ENCODE measurements at regions not wholly inside any gene's neighbourhood (a gene's known extent, or its start where the extent isn't known, plus 50 kb on each side); places are given as distances from the start of the nearest gene placed in this dataset.
A peak's percentile ranks its signal among the peaks of the same experiment; 100 is the strongest.

GRCh38 chr2:8583400-8584173 is 98.3 kb upstream of the ID2 start:
- H3K27ac ChIP-seq (ENCODE audit: low read length) = no peak overlapping the region
- H3K9me3 ChIP-seq (ENCODE audit: insufficient read depth, low read depth, low read length) = no peaks in the 10 kb centered on the region
- H3K27me3 ChIP-seq (ENCODE audit: insufficient read depth, low read length) = peaks cover 18% of the 10 kb centered on the region
- peak overlapping the region; percentile 57; the same call in 1 of the 2 replicates for H3K4me3 ChIP-seq (ENCODE audit: low read length)
- peak overlapping the region; percentile 42; the same call in 1 of the 2 replicates for H3K9ac ChIP-seq (ENCODE audit: low read depth, low read length)
- H3K4me1 ChIP-seq (ENCODE audit: insufficient read depth, low read length) = peaks cover 7% of the 10 kb centered on the region; the same call in 1 of the 2 replicates
- no peaks in the 10 kb centered on the region for H3K36me3 ChIP-seq (ENCODE audit: insufficient read depth, low read depth, low read length)

DNA sequence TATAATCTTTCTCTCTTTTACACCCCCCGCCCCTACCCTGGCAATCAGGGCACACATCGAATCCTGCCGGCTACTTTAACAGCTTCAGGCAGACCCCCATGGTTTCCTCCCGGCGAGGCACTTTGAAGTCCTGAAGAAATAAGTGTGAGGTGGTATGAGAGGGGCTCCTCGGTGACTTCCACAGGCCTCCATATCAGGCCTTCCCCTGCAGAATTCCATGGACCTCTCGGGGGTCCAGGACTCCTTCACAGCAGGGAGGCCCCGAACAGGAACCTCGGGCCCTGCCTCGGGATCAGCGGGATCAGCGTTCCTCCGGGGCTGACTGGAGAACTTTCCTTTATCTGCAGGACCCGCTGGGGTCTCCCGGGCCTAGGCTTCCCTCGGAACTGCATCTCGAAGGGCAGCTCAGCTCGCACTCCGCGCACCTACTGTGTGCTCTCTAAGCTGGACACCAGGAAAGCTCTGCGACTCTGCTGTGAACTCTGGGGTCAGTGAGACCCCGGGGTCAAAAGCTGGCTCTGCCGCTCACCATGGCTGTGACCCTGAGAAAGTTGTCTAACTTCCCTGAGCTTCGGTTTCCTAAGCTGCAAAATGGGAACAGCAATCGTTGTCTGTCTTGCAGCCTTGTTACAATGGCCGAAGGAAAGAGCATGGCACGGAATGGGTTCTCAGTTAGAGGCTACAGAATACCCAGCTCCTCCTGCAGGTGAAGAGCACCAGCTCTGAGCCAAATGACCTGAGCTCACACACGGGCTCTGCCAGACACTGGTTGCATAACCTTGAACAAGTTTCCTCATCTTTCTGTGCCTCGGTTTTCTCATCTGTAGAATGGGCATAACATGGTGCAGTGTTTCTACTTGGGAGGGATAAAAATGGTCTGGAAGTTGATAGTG is 97.4 kb upstream of the ID2 start:
- Histone ChIP-seq H3K9me3 (ENCODE audit: insufficient read depth, low read depth, low read length) (no peaks in the 10 kb centered on the region), H3K4me1 (ENCODE audit: insufficient read depth, low read length) (peaks cover 7% of the 10 kb centered on the region; the same call in 1 of the 2 replicates), H3K27ac (ENCODE audit: low read length) (no peak overlapping the region), H3K36me3 (ENCODE audit: insufficient read depth, low read depth, low read length) (no peaks in the 10 kb centered on the region), H3K9ac (ENCODE audit: low read depth, low read length) (peak overlapping the region; percentile 42; the same call in 1 of the 2 replicates), H3K4me3 (ENCODE audit: low read length) (peak overlapping the region; percentile 57; the same call in 1 of the 2 replicates), H3K27me3 (ENCODE audit: insufficient read depth, low read length) (peaks cover 18% of the 10 kb centered on the region)

- Histone ChIP-seq H3K4me1 (ENCODE audit: insufficient read depth, low read length) (peaks cover 7% of the 10 kb centered on the region; the same call in 1 of the 2 replicates), H3K4me3 (ENCODE audit: low read length) (no peak overlapping the region), H3K9ac (ENCODE audit: low read depth, low read length) (no peak overlapping the region), H3K27ac (ENCODE audit: low read length) (no peak overlapping the region), H3K36me3 (ENCODE audit: insufficient read depth, low read depth, low read length) (no peaks in the 10 kb centered on the region), H3K9me3 (ENCODE audit: insufficient read depth, low read depth, low read length) (no peaks in the 10 kb centered on the region), H3K27me3 (ENCODE audit: insufficient read depth, low read length) (peaks cover 18% of the 10 kb centered on the region)
Observed at GRCh38 chr2:8586457-8587051, 95.3 kb upstream of the ID2 start.

DNA sequence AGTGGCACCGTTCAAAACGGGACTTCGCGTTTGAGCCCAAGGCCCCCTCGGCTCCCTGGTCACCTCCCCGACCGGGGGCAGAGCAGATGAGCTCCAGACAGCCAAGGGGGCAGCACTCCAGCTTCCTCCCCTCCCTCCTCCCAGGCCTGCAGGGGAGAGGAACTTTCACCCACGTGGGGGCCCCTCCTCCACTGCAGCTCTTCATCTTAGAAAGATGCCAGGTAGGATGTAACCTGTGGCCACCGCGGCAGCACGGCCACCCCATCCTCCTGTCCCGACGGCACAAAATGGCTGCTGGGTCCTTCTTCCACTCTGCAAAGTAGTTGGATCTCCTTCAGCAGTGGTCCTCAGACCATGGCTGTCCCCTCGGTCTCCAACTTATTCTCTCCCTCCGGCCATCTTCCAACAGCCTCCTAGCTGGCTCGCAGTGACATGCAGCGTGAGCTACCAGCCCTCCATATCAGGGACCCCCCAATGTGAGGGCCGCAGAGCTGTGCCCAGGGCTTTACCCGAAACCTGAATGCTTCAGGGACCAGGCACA is 94.5 kb upstream of the ID2 start:
- no peaks in the 10 kb centered on the region for H3K36me3 ChIP-seq (ENCODE audit: insufficient read depth, low read depth, low read length)
- peaks cover 7% of the 10 kb centered on the region; the same call in 1 of the 2 replicates for H3K4me1 ChIP-seq (ENCODE audit: insufficient read depth, low read length)
- no peak overlapping the region for H3K9ac ChIP-seq (ENCODE audit: low read depth, low read length)
- no peak overlapping the region for H3K4me3 ChIP-seq (ENCODE audit: low read length)
- no peaks in the 10 kb centered on the region for H3K9me3 ChIP-seq (ENCODE audit: insufficient read depth, low read depth, low read length)
- H3K27ac ChIP-seq (ENCODE audit: low read length) = no peak overlapping the region
- H3K27me3 ChIP-seq (ENCODE audit: insufficient read depth, low read length) = peaks cover 18% of the 10 kb centered on the region

DNA sequence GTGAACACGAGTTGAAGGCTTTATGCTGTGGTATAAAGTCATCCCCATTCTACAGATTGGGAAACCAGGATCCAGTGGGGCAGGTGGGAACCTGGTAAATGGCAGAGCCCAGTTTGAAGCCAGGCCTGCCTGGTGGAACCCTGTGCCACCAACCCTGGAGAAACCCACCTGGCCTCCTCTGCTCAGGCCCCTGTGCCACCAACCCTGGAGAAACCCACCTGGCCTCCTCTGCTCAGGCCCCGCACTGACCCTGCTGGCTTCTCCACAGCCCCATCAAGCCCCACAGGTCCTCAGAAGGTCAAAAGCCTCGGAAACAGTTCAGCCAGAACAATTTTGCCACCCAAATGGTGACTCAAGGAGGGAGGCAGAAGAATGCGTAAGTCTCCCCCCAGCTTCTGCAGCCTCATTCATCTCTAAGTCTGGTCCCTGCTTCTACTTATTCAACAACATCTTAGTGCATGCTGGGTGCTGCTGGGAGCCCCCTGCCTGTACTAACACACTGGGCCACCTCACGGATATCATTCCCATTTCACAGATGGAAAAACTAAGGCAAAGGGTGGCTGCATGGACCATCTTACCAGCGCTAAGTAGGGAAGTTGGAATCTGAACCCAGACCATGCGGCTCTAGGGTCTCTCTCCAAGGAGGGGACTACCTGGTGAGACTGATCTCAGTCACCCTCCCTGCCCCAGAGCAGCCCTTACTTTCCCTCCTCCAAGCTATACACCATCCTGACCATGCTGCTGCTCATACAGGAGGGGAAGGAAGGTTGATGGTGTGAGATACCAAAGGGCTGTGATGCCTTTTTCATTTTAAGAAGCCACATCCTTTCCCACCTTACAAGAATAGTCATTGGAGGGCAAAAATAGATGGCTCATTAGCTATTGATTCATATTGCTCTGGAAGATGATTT is 93.7 kb upstream of the ID2 start:
- Histone ChIP-seq H3K36me3 (ENCODE audit: insufficient read depth, low read depth, low read length) (no peaks in the 10 kb centered on the region), H3K4me3 (ENCODE audit: low read length) (no peak overlapping the region), H3K4me1 (ENCODE audit: insufficient read depth, low read length) (peaks cover 4% of the 10 kb centered on the region; the same call in 1 of the 2 replicates), H3K9ac (ENCODE audit: low read depth, low read length) (no peak overlapping the region), H3K27ac (ENCODE audit: low read length) (no peak overlapping the region), H3K9me3 (ENCODE audit: insufficient read depth, low read depth, low read length) (no peaks in the 10 kb centered on the region), H3K27me3 (ENCODE audit: insufficient read depth, low read length) (peaks cover 18% of the 10 kb centered on the region)

DNA sequence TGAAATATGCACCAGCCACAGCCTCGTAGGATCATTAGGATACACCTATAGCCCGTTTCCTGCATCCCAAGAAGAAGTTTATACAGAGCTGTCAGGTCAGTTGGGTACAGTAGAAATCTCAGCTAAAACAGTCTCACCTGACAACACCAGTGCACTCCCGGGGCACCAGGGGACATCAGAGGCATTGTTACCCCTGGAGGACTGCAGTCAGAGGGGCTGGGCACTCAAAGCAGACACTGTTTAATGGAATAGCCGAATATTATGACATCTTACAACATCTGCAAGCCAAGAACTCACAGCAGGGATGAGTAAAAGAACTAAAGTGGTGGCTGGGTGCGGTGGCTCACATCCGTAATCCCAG is 93.0 kb upstream of the ID2 start:
- H3K27ac ChIP-seq (ENCODE audit: low read length) = no peak overlapping the region
- no peaks in the 10 kb centered on the region for H3K9me3 ChIP-seq (ENCODE audit: insufficient read depth, low read depth, low read length)
- H3K4me1 ChIP-seq (ENCODE audit: insufficient read depth, low read length) = peaks cover 3% of the 10 kb centered on the region; the same call in 1 of the 2 replicates
- H3K36me3 ChIP-seq (ENCODE audit: insufficient read depth, low read depth, low read length) = no peaks in the 10 kb centered on the region
- H3K27me3 ChIP-seq (ENCODE audit: insufficient read depth, low read length) = peaks cover 18% of the 10 kb centered on the region
- H3K9ac ChIP-seq (ENCODE audit: low read depth, low read length) = no peak overlapping the region
- no peak overlapping the region for H3K4me3 ChIP-seq (ENCODE audit: low read length)

- Histone ChIP-seq H3K27ac (ENCODE audit: low read length) (no peak overlapping the region), H3K4me3 (ENCODE audit: low read length) (no peak overlapping the region), H3K9me3 (ENCODE audit: insufficient read depth, low read depth, low read length) (no peaks in the 10 kb centered on the region), H3K4me1 (ENCODE audit: insufficient read depth, low read length) (peaks cover 3% of the 10 kb centered on the region; the same call in 1 of the 2 replicates), H3K27me3 (ENCODE audit: insufficient read depth, low read length) (peaks cover 15% of the 10 kb centered on the region), H3K36me3 (ENCODE audit: insufficient read depth, low read depth, low read length) (no peaks in the 10 kb centered on the region), H3K9ac (ENCODE audit: low read depth, low read length) (no peak overlapping the region)
Observed at GRCh38 chr2:8589721-8590120, 92.1 kb upstream of the ID2 start.

DNA sequence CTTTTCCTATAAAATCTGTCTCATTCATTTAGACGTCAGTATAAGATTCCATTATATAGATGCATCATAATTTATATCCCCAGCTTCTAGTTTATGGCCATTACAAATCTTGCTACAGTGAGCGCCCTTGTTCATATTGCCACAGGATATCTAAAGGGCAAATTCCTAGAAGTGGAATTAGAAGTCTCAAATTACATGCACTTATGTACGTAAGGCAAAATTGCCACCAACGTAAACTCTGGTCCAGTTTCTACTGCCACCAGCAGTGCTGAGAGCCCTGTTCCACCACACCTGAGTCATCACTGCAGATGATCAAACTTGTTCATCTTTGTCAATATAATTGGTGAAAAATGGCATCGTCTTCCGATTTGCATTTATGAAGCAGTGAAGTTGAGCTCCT is 90.9 kb upstream of the ID2 start:
- Histone ChIP-seq H3K4me3 (ENCODE audit: low read length) (no peak overlapping the region), H3K9me3 (ENCODE audit: insufficient read depth, low read depth, low read length) (no peaks in the 10 kb centered on the region), H3K36me3 (ENCODE audit: insufficient read depth, low read depth, low read length) (no peaks in the 10 kb centered on the region), H3K4me1 (ENCODE audit: insufficient read depth, low read length) (peaks cover 1% of the 10 kb centered on the region; the same call in 1 of the 2 replicates), H3K9ac (ENCODE audit: low read depth, low read length) (no peak overlapping the region), H3K27me3 (ENCODE audit: insufficient read depth, low read length) (peaks cover 11% of the 10 kb centered on the region), H3K27ac (ENCODE audit: low read length) (no peak overlapping the region)

DNA sequence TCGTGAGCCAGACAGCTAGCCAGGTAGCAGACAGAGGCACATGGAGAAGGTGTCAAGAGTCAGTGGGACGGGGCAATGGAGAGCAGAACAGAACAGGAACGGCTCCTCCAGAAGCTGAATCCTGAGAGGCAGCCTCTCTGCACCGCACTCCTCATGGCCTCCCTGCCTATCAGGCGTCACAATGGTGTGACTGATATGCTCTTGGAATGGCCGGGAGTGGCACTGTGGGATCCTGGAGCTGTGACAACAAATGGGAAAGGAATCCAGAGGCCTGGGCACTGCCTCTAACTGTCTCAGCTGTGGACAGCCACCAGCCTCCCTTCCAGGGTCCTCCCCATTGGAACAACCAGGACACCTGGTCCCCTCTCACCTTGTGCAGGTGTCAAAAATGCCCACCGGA is 89.1 kb upstream of the ID2 start:
- H3K9me3 ChIP-seq (ENCODE audit: insufficient read depth, low read depth, low read length) = no peaks in the 10 kb centered on the region
- no peak overlapping the region for H3K27ac ChIP-seq (ENCODE audit: low read length)
- no peaks in the 10 kb centered on the region for H3K36me3 ChIP-seq (ENCODE audit: insufficient read depth, low read depth, low read length)
- H3K4me1 ChIP-seq (ENCODE audit: insufficient read depth, low read length) = no peaks in the 10 kb centered on the region
- no peak overlapping the region for H3K4me3 ChIP-seq (ENCODE audit: low read length)
- no peak overlapping the region for H3K9ac ChIP-seq (ENCODE audit: low read depth, low read length)
- no peaks in the 10 kb centered on the region for H3K27me3 ChIP-seq (ENCODE audit: insufficient read depth, low read length)

- no peaks in the 10 kb centered on the region for H3K9me3 ChIP-seq (ENCODE audit: insufficient read depth, low read depth, low read length)
- no peak overlapping the region for H3K27ac ChIP-seq (ENCODE audit: low read length)
- no peaks in the 10 kb centered on the region for H3K36me3 ChIP-seq (ENCODE audit: insufficient read depth, low read depth, low read length)
- H3K4me1 ChIP-seq (ENCODE audit: insufficient read depth, low read length) = no peaks in the 10 kb centered on the region
- H3K4me3 ChIP-seq (ENCODE audit: low read length) = no peak overlapping the region
- no peaks in the 10 kb centered on the region for H3K27me3 ChIP-seq (ENCODE audit: insufficient read depth, low read length)
- no peak overlapping the region for H3K9ac ChIP-seq (ENCODE audit: low read depth, low read length)
Observed at GRCh38 chr2:8593243-8593642, 88.6 kb upstream of the ID2 start.
